Stimulated activated CD8-positive, alpha-beta memory T cell treated with anti-CD3 and anti-CD28 coated beads, Interleukin-7, amount 100 ng/mL, for 1 hour (primary cell): ENCODE measurements at regions not wholly inside any gene's neighbourhood (a gene's known extent, or its start where the extent isn't known, plus 50 kb on each side); places are given as distances from the start of the nearest gene placed in this dataset.
"Not testable (repeated sequence)": the region's sequence is repeated elsewhere in the genome, so short reads cannot be mapped to it uniquely, and the experiment has no call there.

Source experiments
- DNase-seq, 2 donors: peaks; one replicate each; pipeline ENCODE4 v3.0.0-alpha.2; 2020; ENCODE audit warnings: low read depth in 2 of 2

GRCh38 chr6:158920311-158920905 is 79.6 kb downstream of the RSPH3 start:
- no peak for DNase-seq

GRCh38 chr6:158919865-158920264 is 80.1 kb downstream of the RSPH3 start:
- no peak for DNase-seq

GRCh38 chr6:158916617-158917016 is 83.4 kb downstream of the RSPH3 start:
- no peak for DNase-seq

GRCh38 chr6:158914923-158915322 is 85.1 kb downstream of the RSPH3 start:
- no peak for DNase-seq

- no peak for DNase-seq
Measured at GRCh38 chr6:158913580-158913979, 86.4 kb downstream of the RSPH3 start.

- no peak for DNase-seq
Measured at GRCh38 chr6:158912655-158913054, 87.3 kb downstream of the RSPH3 start.

- DNase-seq: no peak
Measured at GRCh38 chr6:158911746-158912480, 88.1 kb downstream of the RSPH3 start.

GRCh38 chr6:158910484-158911440 is 89.2 kb downstream of the RSPH3 start:
- DNase-seq: no peak

- DNase-seq: no peak
Measured at GRCh38 chr6:158909938-158910337, 90.1 kb downstream of the RSPH3 start.

- DNase-seq: no peak
Measured at GRCh38 chr6:158908606-158909005, 89.4 kb upstream of the EZR start.

- no peak for DNase-seq
Measured at GRCh38 chr6:158907931-158908330, 88.8 kb upstream of the EZR start.

GRCh38 chr6:158906926-158907325 is 87.8 kb upstream of the EZR start:
- no peak for DNase-seq

GRCh38 chr6:158905277-158905676 is 86.1 kb upstream of the EZR start:
- no peak for DNase-seq

- no peak for DNase-seq
Measured at GRCh38 chr6:158903801-158904200, 84.6 kb upstream of the EZR start.

GRCh38 chr6:158900663-158901312 is 81.6 kb upstream of the EZR start:
- DNase-seq: no peak

GRCh38 chr6:158897236-158897635 is 78.1 kb upstream of the EZR start:
- no peak for DNase-seq

GRCh38 chr6:158895661-158896060 is 76.5 kb upstream of the EZR start:
- no peak for DNase-seq

- no peak for DNase-seq
Measured at GRCh38 chr6:158894193-158894592, 75.0 kb upstream of the EZR start.

GRCh38 chr6:158892266-158892665 is 73.1 kb upstream of the EZR start:
- DNase-seq: no peak

GRCh38 chr6:158891560-158891959 is 72.4 kb upstream of the EZR start:
- DNase-seq: not testable (repeated sequence)

- DNase-seq: not testable (repeated sequence)
Measured at GRCh38 chr6:158888171-158888570, 69.0 kb upstream of the EZR start.
